Ovary (tissue), 3 donors: ENCODE measurements at regions not wholly inside any gene's neighbourhood (a gene's known extent, or its start where the extent isn't known, plus 50 kb on each side); places are given as distances from the start of the nearest gene placed in this dataset.

Experiments used
- CTCF ChIP-seq, 3 donors: fragments of 450-650 bp in 2 of 3; fragments of 200-600 bp in 1 of 3; IDR thresholded peaks; one replicate each; pipeline versions ENCODE4 v1.5.1 to v1.8.0; 2016 to 2022; ENCODE audit warnings: antibody characterized with exemption in 3 of 3, mild to moderate bottlenecking in 1 of 3
- EP300 ChIP-seq: sonication (generic); formaldehyde crosslinking; IDR thresholded peaks from one replicate; pipeline ENCODE4 v1.6.1; 2017; ENCODE audit warnings: antibody characterized with exemption
- donor health status: DM: no; HTN: no; CAD: no.

- TF ChIP-seq CTCF (IDR thresholded peaks at IDR 0.05) (no peak), EP300 (no peak)
These were observed 1078.5 kb downstream of the TUSC7 start for GRCh38 chr3:117788061-117788460.
